KOPT-K1 (cell line): ENCODE measurements at regions not wholly inside any gene's neighbourhood (a gene's known extent, or its start where the extent isn't known, plus 50 kb on each side); places are given as distances from the start of the nearest gene placed in this dataset.

Source experiments
- H3K27ac ChIP-seq: fragments of 200-600 bp; sonication (generic); 2 replicates; pipeline ENCODE4 v1.5.1; 2016; ENCODE audit warnings: antibody characterized with exemption, mild to moderate bottlenecking, low read depth, low read length; ENCODE audit not compliant: poor library complexity, severe bottlenecking
- H3K36me3 ChIP-seq: fragments of 200-600 bp; sonication (generic); 2 replicates; pipeline ENCODE4 v1.5.1; 2017; ENCODE audit warnings: antibody characterized with exemption, mild to moderate bottlenecking, low read length, moderate library complexity; ENCODE audit not compliant: insufficient read depth
- H3K9me3 ChIP-seq: fragments of 200-600 bp; sonication (generic); 2 replicates; pipeline ENCODE4 v1.5.1; 2017; ENCODE audit warnings: antibody characterized with exemption, low read length, mild to moderate bottlenecking; ENCODE audit not compliant: insufficient read depth, poor library complexity, severe bottlenecking

GRCh38 chr18:77551055-77551454 lies 301.4 kb downstream of the GALR1 start:
- Histone ChIP-seq H3K9me3 (no peaks in the 10 kb centered on the region), H3K36me3 (no peaks in the 10 kb centered on the region), H3K27ac (no peak overlapping the region)

GRCh38 chr18:77552945-77553344 lies 303.3 kb downstream of the GALR1 start:
- Histone ChIP-seq H3K9me3 (no peaks in the 10 kb centered on the region), H3K27ac (no peak overlapping the region), H3K36me3 (no peaks in the 10 kb centered on the region)

- Histone ChIP-seq H3K27ac (no peak overlapping the region), H3K36me3 (no peaks in the 10 kb centered on the region), H3K9me3 (no peaks in the 10 kb centered on the region)
Observed at GRCh38 chr18:77554061-77554460, 304.4 kb downstream of the GALR1 start.

GRCh38 chr18:77557046-77557587 lies 307.5 kb downstream of the GALR1 start:
- Histone ChIP-seq H3K36me3 (no peaks in the 10 kb centered on the region), H3K9me3 (no peaks in the 10 kb centered on the region)

GRCh38 chr18:77559274-77559910 lies 309.7 kb downstream of the GALR1 start:
- no peaks in the 10 kb centered on the region for H3K36me3 ChIP-seq
- no peak overlapping the region for H3K27ac ChIP-seq
- H3K9me3 ChIP-seq, result no peaks in the 10 kb centered on the region

More at GRCh38 chr18:77557046-77557587, 307.5 kb downstream of the GALR1 start:
- H3K27ac ChIP-seq, result no peak overlapping the region

GRCh38 chr18:77560341-77560992 lies 310.8 kb downstream of the GALR1 start:
- Histone ChIP-seq H3K9me3 (no peaks in the 10 kb centered on the region), H3K36me3 (no peaks in the 10 kb centered on the region), H3K27ac (no peak overlapping the region)

- no peaks in the 10 kb centered on the region for H3K9me3 ChIP-seq
Observed at GRCh38 chr18:77566604-77567003, 317.0 kb downstream of the GALR1 start.

GRCh38 chr18:77567205-77567604 lies 317.6 kb downstream of the GALR1 start:
- H3K9me3 ChIP-seq, result no peaks in the 10 kb centered on the region
- H3K27ac ChIP-seq, result no peak overlapping the region
- H3K36me3 ChIP-seq, result no peaks in the 10 kb centered on the region

More at GRCh38 chr18:77566604-77567003, 317.0 kb downstream of the GALR1 start:
- Histone ChIP-seq H3K36me3 (no peaks in the 10 kb centered on the region), H3K27ac (no peak overlapping the region)

- H3K9me3 ChIP-seq, result no peaks in the 10 kb centered on the region
- no peaks in the 10 kb centered on the region for H3K36me3 ChIP-seq
- no peak overlapping the region for H3K27ac ChIP-seq
Observed at GRCh38 chr18:77571743-77572142, 322.1 kb downstream of the GALR1 start.

GRCh38 chr18:77572537-77572936 lies 322.9 kb downstream of the GALR1 start:
- Histone ChIP-seq H3K9me3 (no peaks in the 10 kb centered on the region), H3K27ac (no peak overlapping the region), H3K36me3 (no peaks in the 10 kb centered on the region)

- no peaks in the 10 kb centered on the region for H3K36me3 ChIP-seq
- no peaks in the 10 kb centered on the region for H3K9me3 ChIP-seq
- H3K27ac ChIP-seq, result no peak overlapping the region
Observed at GRCh38 chr18:77573571-77573970, 323.9 kb downstream of the GALR1 start.

- no peaks in the 10 kb centered on the region for H3K9me3 ChIP-seq
- no peak overlapping the region for H3K27ac ChIP-seq
- H3K36me3 ChIP-seq, result no peaks in the 10 kb centered on the region
Observed at GRCh38 chr18:77590943-77591515, 341.4 kb downstream of the GALR1 start.

- no peak overlapping the region for H3K27ac ChIP-seq
- no peaks in the 10 kb centered on the region for H3K36me3 ChIP-seq
- no peaks in the 10 kb centered on the region for H3K9me3 ChIP-seq
Observed at GRCh38 chr18:77597726-77598125, 348.1 kb downstream of the GALR1 start.

- Histone ChIP-seq H3K36me3 (no peaks in the 10 kb centered on the region), H3K9me3 (no peaks in the 10 kb centered on the region), H3K27ac (no peak overlapping the region)
Observed at GRCh38 chr18:77600674-77601073, 351.0 kb downstream of the GALR1 start.

- H3K36me3 ChIP-seq, result no peaks in the 10 kb centered on the region
- no peak overlapping the region for H3K27ac ChIP-seq
- H3K9me3 ChIP-seq, result no peaks in the 10 kb centered on the region
Observed at GRCh38 chr18:77601567-77601966, 351.9 kb downstream of the GALR1 start.
